ENCODE measurements at regions not wholly inside any gene's neighbourhood (a gene's known extent, or its start where the extent isn't known, plus 50 kb on each side); places are given as distances from the start of the nearest gene placed in this dataset.
"Not testable (repeated sequence)": the region's sequence is repeated elsewhere in the genome, so short reads cannot be mapped to it uniquely, and the experiment has no call there.

DNA sequence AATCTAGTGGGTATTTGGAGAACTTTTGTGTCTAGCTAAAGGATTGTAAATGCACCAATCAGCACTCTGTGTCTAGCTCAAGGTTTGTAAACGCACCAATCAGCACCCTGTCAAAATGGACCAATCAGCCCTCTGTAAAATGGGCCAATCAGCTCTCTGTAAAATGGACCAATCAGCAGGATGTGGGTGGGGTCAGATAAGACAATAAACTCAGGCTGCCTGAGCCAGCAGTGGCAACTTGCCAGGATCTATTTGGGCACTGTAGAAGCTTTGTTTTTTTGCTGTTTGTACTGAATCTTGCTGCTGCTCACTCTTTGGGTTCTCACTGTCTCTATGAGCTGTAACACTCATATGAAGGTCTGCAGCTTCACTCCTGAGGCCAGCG is 56.7 kb upstream of the PARP1 start:
- TF ChIP-seq POLR2AphosphoS5 (IDR thresholded peaks at IDR 0.05; ENCODE audit: low read depth); CTCF (IDR thresholded peaks at IDR 0.05; ENCODE audit: insufficient read depth, low read length): not testable (repeated sequence)

Data from HL-60 (cell line).